ENCODE measurements at regions not wholly inside any gene's neighbourhood (a gene's known extent, or its start where the extent isn't known, plus 50 kb on each side); places are given as distances from the start of the nearest gene placed in this dataset.

GRCh38 chr2:221205103-221205673 is 366.9 kb downstream of the EPHA4 start:
- no peak for DNase-seq

- no peak for DNase-seq
Measured at GRCh38 chr2:221210686-221211085, 361.4 kb downstream of the EPHA4 start.

GRCh38 chr2:221211653-221212052 is 360.5 kb downstream of the EPHA4 start:
- DNase-seq = no peak

GRCh38 chr2:221212105-221212504 is 360.0 kb downstream of the EPHA4 start:
- no peak for DNase-seq

GRCh38 chr2:221215487-221215886 is 356.6 kb downstream of the EPHA4 start:
- DNase-seq = no peak

GRCh38 chr2:221216636-221217035 is 355.5 kb downstream of the EPHA4 start:
- DNase-seq = no peak

- DNase-seq = no peak
Measured at GRCh38 chr2:221225752-221226151, 346.4 kb downstream of the EPHA4 start.

GRCh38 chr2:221228214-221228769 is 343.8 kb downstream of the EPHA4 start:
- DNase-seq = no peak

GRCh38 chr2:221229099-221229498 is 343.0 kb downstream of the EPHA4 start:
- DNase-seq = no peak

GRCh38 chr2:221231511-221231910 is 340.6 kb downstream of the EPHA4 start:
- no peak for DNase-seq

- no peak for DNase-seq
Measured at GRCh38 chr2:221235941-221236340, 336.2 kb downstream of the EPHA4 start.

- DNase-seq = no peak
Measured at GRCh38 chr2:221241072-221241471, 331.0 kb downstream of the EPHA4 start.

- no peak for DNase-seq
Measured at GRCh38 chr2:221243771-221244170, 328.3 kb downstream of the EPHA4 start.

GRCh38 chr2:221245045-221245444 is 327.1 kb downstream of the EPHA4 start:
- DNase-seq = no peak

- no peak for DNase-seq
Measured at GRCh38 chr2:221245772-221246171, 326.3 kb downstream of the EPHA4 start.

- DNase-seq = no peak
Measured at GRCh38 chr2:221254299-221254698, 317.8 kb downstream of the EPHA4 start.

GRCh38 chr2:221255862-221256261 is 316.2 kb downstream of the EPHA4 start:
- DNase-seq = no peak

- DNase-seq = no peak
Measured at GRCh38 chr2:221258464-221258863, 313.6 kb downstream of the EPHA4 start.

- DNase-seq = no peak
Measured at GRCh38 chr2:221262651-221263050, 309.5 kb downstream of the EPHA4 start.

- DNase-seq = no peak
Measured at GRCh38 chr2:221263573-221263972, 308.5 kb downstream of the EPHA4 start.

- no peak for DNase-seq
Measured at GRCh38 chr2:221264318-221264717, 307.8 kb downstream of the EPHA4 start.

GRCh38 chr2:221267773-221268425 is 304.2 kb downstream of the EPHA4 start:
- DNase-seq = no peak

GRCh38 chr2:221268631-221269030 is 303.5 kb downstream of the EPHA4 start:
- DNase-seq = no peak

GRCh38 chr2:221270806-221271205 is 301.3 kb downstream of the EPHA4 start:
- DNase-seq = no peak

- no peak for DNase-seq
Measured at GRCh38 chr2:221272729-221273128, 299.4 kb downstream of the EPHA4 start.
